NCI-H69 (cell line): ENCODE measurements at regions not wholly inside any gene's neighbourhood (a gene's known extent, or its start where the extent isn't known, plus 50 kb on each side); places are given as distances from the start of the nearest gene placed in this dataset.

Experiments used
- DNase-seq: peaks from one replicate; lab custom pipeline; 2025; lab: John Stamatoyannopoulos, UW

DNA sequence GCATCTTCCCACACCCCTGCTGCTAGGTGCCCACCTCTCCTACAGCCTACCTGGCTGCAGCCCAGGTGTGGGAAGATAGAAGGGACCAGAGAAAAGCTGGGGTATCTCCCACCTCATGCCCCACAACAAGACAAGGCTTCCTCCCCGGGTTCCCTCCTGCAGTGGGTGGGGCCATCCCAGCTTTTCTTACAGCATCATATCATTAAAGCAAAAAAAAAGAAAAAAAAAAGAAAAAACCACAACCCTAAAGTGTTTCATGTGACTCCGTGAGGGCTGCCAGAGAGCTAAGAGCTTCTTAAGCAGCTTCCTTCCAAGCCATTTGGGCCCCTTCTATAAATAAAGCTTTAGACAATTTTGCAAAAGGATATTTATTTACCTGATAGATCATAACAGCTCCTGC is 455.4 kb upstream of the TSHZ3 start:
- DNase-seq = no peak

DNA sequence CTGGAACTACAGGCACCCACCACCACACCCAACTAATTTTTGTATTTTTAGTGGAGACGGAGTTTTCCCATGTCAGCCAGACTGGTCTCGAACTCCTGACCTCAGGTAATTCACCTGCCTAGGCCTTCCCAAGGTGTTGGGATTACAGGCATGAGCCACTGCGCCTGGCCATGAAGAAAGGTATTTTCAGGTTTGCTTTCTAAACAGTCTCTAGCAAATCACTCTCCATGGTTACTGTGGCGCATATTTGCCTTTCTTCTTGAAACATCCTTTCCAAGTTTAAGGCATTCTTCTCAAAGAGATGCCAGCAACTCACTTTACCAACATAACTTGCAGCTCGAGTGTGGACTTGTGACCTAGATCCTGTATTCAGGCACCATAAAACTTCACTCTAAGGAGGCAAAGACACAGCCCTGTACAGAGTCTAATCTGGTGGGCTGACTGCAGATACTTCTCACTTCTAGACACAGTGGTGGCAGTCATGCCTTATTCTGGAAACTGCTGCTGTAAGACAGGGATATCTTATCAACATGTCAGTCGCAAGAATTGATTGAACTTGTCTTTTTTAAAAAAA is 461.4 kb upstream of the TSHZ3 start:
- DNase-seq = no peak

DNA sequence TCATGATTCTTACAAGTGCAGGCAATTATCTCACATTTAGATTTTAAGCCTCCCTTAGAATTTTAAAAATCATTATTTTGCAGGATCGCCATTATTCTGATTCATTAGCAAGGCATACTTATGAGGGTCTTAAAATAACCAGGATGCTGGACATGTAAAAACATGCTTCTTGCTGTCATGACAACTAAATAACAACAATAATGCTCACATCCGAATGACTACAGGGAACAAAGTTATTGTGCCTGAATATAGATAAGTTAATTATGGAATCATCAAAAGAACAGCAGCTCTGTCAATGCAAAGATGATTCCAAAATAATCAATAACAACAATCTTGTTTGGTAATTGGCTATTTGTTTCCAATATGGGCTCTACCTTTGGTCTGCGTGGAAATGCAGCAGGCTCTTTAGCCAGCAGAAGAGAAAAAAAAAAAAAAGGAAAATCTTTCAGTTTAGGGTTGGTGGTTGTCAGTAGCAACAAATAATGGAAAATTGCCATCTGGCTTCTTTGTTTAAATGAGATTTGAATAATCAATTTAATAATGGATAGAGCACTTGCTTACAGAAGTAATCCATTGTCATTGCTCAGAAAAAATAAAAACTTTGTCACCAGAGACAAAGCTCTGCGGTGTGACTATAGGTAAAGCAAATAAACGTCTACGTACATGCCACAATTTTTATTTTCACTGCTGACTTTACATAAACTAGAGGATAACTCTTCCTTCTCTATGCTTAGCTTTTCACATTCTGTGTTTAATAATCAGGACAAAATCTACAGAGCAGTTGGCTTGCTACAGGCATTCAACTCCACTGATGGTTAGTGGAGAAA is 468.9 kb upstream of the TSHZ3 start:
- no peak for DNase-seq

DNA sequence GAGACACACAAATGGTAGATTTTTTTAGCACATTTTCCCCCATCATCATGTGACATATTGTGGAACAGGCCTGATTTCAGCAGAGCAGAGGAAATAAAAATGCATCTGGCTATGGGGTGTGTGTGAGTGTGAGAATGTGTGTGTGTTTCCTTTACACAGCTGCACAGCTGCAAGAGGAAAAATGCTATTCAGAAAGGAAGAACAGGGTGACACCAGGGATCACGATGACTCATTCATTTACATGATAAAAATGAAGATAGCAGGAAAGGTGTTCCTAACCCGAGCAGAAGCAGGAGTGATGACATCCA is 469.5 kb upstream of the TSHZ3 start:
- DNase-seq = no peak

DNA sequence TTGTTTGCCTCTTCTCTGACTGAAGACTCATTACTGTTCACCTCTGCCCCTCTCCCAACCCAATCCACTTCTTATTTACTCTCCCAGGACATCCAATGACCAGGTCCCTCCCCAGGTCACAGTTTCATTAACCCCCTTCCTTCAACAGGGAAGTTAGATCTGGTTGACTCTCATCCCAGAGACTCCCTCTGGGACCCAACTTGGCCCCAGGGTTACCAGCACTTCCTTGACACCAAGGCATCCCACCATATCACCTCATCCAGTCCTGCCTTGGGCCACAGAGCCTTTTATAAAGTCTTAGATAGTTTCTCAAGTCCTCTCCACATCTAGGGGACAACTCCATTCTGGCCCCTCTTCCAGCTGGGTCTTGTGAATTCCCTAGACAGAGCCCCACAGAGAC is 470.6 kb upstream of the TSHZ3 start:
- no peak for DNase-seq

DNA sequence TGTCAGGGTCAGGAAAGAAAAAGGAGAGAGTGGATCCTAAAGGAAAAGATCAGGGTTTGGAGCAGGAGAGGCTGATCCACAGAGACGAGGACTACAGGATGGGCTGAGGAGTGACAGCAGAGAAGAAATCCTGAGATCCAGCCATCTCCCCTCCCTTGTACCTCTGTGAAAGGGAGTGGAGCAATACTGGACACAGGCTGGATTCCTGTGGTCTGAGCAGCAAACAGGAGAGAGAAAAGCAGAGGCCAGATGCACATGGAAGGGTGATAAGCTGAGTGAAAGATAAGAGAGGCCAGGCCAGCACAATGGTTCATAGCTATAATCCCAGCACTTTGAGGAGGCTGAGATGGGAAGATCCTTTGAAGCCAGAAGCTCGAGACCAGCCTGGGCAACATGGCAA is 472.1 kb upstream of the TSHZ3 start:
- no peak for DNase-seq

DNA sequence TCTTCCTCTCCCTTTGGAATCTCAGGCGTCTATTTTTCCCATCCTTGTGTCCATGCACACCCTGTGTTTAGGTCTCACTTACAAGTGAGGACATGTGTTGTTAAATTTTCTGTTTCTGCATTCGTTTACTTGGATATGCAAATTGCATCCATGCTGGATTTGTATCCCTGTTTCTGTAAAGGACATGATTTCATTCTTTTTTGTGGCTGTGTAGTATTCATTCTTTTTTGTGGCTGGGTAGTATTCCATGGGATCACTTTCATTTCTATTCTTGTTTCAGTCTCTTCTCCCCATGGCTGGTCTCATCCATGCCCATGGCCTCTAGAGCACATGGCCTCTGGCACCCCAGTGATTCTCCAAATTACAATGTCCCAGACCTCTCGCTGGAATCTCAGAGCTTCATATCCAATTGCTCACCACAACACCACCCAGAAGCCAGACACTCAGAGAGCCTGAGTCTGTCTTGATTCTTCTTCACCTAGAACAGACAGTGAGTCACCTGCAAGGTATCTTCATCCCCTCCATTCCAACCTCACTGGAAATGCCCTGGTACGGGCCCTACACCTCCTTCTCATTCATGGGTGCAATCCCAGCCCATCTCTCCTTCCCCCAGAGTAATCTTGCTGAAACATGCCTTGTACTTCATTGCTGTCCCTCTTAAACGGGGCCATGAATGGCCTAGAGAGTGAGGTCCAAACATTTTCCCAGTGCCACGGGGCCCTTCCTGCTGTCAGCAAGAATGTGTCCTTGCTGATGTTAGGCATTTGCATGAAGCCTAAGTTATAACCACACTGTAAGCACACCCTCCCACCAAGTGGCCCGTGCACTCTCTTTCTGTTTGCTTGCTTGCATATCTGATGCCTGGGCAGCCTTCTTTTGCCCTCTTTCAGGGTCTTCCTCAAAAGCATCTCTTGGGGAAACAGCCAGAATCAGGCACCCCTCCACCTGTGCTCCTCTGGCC is 476.2 kb upstream of the TSHZ3 start:
- no peak for DNase-seq

DNA sequence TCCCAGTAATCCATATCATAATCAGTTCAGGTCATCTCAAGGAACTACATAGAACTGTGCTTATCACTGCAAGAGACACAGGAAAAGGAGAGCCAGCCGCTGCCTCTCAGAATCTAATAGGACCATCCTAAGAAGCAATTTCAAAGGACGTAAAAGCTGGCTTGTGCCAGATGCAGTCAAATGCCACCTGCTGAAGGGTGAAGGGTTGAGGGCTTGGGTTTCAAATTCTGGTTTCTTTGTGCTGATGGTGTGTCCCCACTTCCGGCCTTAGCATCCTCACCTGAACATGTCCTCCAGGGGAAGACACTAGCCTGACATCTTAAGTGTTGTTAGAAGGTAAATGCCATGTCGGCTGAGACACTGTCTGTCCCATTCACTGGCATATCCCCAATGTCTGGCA is 477.1 kb upstream of the TSHZ3 start:
- DNase-seq = no peak

DNA sequence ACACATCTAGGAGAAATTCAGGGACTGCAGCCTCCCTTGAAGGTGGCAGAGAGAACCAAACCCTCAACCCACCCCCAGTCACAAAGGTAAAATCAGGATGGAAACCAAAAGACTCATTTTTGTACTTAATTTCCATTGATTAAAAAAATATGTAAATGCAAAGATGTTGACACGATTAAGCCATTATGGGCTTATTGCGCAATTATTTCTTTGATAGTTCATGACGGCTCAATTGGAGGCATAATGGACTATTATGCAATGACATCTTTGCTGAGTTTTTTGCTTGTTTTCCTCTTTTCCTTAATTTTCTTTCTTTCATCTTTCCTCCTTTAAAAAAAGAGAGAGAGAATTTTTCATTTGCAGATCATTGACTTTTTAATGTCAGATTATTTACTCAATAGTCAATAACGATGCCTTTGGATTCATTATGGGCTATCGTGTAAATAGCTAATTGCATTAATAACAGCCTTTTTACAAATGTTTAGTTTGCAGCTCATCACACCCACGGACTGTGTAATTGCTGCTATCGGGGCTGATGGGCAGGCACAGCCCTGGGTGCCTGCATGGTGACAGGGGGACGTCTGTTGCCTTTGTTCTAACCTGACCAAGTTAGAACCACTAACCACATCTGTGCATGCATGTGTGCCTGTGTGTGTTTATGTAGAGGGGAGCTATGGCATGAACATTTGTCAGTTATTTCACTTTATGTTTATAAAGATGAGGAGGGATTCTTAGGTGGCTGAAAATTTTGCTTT is 482.4 kb upstream of the TSHZ3 start:
- DNase-seq = no peak

DNA sequence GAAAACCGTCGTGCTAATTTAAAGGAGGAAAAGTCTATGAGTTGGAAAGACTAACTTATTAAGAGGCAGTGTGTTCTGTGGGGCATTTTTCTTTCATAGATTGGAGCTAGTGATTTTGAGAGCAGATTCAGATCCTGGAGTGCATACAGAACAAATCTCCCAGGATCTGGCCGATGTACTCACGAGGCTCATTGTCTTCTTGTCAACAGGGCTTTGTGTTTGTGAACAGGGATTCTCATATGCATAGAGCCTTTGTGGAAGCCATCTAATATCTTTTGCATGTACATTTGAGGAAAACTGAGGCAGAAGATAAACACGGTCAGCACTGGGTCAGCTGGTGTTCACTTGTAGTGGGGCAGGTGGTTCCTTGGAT is 482.9 kb upstream of the TSHZ3 start:
- no peak for DNase-seq

DNA sequence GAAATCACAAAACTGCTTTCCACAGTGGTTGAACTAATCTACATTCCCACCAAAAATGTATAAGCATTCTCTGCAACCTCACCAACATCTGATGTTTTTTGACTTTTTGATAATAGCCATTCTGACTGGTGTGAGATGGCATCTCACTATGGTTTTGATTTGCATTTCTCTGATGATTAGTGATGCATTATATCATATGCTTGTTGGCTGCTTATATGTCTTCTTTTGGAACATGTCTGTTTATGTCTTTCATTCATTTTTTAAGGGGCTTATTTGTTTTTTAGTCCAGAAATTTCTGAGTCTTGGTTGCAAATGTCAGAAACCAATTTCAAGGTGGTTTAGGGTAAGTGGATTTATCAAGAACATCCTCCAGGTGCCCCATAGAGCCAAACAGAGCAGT is 484.8 kb upstream of the TSHZ3 start:
- DNase-seq = no peak

DNA sequence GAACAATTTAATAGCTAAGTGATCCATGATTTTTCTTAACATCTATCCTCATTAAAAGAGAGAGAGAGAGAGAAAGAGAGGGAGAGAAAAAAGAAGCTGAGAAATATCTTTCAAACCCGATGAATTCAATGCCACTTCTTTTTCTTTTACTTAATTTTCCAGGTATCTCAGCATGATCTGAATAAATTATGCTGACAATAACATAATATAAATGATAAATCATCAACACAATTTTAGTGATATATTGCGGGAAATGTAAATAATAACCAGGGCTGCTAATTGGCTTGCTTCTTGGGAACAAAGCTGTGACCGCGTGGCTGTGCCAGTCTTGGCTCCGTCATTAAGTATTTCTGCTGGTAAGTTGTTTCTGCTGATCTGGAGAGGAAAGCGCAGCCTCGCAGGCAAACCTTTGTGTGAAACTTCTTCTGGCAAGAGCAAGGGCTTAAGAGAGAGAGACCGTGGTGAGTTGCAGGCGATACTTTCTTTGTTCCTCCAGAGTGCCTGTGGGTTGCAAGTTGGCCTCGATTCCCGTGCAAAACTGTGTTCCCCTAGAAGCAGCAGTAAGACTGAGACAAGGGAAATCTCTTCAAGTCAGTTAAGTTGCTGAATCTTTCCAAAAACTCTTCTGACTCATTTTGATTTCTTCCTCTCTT is 489.1 kb upstream of the TSHZ3 start:
- DNase-seq = no peak

DNA sequence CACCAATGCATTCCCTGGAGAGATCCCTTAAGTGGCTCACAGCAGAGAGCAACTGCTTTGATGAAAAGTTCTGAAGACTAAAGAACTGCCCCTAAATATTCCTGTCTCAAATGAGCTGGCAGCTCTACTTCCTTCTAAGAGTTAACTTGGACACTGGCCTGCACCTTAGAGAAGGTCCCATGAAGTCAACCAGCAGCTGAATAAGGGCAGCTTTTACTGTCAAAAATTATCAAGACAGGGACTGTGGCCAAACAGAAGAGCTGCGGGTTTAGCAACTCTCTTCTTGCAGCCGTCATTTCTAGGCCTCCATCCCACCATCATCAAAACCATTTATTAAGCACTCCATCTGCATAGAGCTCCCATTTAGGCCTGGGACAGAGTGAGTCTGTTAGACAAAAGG is 491.1 kb upstream of the TSHZ3 start:
- no peak for DNase-seq

DNA sequence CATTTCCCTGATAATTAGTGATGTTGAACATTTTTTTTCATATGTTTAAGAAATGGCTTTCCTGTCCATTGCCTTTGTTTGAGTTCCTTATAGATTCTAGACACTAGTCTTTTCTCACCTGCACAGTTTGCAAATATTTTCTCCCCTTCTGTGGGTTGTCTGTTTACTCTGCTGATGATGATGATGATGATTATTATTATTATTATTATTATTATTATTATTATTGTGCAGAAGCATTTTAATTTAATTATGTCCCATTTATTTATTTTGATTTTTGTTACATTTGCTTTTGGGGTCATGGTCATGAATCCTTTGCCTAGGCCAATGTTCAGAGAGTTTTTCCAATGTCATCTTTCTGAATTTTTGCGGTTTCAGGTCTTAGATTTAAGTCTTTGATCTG is 492.5 kb upstream of the TSHZ3 start:
- no peak for DNase-seq

DNA sequence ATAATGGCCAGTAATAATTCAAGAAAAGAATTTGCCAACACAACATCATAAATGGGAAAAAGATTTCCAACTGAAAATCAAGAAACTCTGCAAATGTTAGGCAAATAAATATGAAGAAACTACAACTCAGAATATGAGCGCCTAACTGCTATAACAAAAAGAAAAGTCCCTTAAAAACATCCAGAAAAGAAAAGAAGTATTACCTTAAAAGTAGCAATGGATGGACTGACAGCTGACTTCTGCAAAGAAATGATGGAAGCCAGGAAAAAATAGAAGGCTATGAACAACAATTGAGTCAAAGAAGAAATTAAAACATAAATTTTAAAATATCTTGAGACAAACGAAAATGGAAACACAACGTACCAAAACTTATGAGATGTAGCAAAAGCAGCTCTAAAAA is 482.3 kb upstream of the ZNF507 start:
- no peak for DNase-seq

DNA sequence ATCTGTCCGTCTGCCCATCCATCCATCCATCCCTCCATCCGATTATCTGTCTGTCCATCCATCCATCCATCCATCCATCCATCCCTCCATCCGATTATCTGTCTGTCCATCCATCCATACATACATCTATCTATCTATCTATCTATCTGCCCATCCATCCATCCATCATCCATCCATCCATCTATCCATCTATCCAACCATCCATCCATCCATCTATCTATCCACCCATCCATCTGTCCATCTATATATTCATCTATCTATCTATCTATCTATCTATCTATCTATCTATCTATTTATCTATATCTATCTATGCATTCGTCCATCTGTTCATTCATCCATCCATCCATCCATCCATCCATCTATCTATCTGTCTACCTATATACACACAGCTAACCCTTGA is 471.1 kb upstream of the ZNF507 start:
- DNase-seq = no peak

DNA sequence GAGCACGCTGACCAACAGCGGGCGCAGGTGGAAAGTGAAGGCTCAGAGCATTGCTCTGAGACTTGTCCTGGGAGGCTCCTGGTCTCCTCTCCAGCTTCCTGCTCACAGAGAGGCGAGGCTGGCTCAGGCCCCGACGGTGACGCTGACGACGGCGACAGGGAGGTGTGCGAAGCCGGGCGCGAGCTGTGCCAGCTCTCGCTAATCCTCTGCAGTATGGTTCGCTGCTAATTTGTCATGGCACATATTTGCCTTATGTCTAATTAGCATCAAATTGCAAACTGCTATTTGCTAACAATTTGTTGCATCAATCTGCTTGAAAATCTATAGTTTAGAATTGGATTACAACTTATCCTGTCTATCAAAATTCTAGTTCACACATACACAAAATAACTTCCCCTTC is 469.8 kb upstream of the ZNF507 start:
- no peak for DNase-seq

DNA sequence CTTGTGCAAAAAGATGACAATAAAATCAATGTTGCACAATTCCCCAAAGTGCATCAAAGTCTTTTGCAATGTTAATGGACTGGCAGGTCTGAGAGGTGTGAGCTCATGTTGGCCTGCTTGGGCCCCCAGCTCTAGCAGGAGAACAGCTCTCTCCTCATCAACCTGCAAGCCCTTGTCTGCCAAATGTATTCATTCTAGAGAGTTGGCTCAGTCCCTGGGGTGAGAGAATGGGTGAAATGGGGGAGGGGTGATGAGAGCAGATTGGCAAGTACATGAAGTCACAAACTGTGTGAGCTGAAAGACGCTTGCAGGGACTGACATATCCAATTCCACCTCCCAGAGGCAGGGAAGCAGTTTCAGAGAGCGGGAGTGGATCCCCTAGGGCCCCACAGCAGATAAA is 465.1 kb upstream of the ZNF507 start:
- no peak for DNase-seq

DNA sequence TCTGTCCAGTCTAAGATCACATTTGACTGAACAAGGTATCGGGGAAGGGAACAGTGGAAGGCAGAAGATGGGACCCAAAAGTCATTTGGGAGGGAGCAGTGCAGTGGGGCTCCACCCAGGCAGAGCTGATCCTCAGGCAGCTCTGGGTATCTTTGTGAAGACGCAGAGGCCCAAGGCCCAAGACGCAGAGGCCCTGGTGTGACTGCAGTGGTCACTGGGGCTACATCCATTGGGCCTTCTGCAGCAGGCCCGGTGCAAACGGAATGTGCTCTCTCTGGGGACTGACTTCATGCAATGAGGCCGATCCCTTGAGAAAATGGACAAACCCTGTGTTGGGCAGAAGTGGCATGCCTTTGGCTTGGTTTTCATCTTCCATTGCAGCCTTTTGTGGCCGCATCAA is 463.4 kb upstream of the ZNF507 start:
- no peak for DNase-seq

DNA sequence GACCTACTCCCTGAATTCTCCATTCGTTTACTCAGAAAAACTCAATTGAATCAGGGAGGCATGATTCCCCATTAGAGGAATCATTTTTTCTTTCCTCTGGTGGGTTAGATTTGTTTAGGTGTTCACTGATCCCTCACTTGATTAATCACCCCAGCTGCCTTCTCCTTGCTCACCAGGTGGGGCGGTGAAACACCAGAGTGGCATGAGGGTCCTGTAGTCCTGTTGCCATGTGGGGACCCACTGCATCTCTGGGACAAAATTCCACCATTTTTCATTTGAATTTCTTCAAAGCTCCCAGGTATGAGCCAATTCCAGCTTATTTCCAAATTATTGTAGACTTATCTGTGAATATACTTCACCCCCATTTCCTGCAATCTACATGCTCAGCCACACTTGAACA is 462.7 kb upstream of the ZNF507 start:
- DNase-seq = no peak

DNA sequence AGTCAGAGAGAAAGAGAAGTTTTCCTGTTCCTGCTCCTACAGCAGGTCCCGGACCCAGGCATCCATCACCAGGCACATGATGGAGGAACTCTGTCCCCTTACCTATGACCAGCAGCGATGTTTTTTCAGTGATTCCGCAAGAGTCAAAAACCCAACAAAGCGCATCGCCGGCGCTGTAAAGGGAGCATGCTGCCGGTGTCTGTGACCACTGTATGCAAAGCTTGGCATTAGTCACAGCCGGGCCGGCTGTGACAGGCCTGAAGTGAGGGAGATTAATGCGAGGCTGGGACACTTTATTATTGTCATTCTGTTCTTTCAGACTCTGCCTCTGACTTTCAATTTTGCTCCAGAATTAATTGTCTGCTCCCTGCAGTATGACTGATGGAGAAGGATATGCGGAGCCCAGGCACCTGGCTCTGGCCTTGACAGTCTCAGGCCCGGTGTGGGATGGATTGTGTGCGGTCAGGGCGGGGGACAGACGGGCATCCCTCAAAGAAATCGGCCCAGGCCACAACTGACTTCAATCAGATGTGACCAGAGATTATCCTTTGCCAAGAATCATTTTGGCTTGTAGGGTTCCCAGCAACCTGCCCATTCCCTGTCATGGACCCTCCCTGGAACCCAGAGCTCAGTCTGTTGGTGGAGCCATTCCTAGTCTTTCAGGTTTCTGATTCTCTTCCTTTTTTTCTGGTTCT is 462.0 kb upstream of the ZNF507 start:
- no peak for DNase-seq
